ENCODE measurements at regions not wholly inside any gene's neighbourhood (a gene's known extent, or its start where the extent isn't known, plus 50 kb on each side); places are given as distances from the start of the nearest gene placed in this dataset.

DNA sequence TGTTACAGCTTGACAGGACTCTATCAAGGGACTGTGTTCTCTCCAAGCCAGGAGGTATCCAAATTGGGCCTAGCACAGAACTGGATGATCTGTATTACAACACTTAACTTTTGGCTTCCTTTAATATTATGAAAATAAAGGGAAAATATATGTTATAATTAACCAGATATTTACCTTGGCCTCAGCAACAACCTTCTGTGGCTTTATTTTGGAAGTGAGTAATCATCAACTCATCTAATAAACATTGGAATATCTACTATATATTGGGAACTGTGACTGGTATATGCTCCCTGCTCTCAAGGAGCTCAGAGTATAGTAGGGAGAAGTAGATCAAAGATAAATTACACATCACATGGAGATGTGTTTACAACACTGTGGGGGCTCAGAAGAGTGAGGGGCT is 352.2 kb downstream of the METTL15 start:
- Histone ChIP-seq H3K9me2 (replicated peaks; ENCODE audit: low read depth, low read length) (no peaks in the 10 kb centered on the region), H3K4me1 (ENCODE audit: insufficient read depth, low read length, poor library complexity, severe bottlenecking) (no peaks in the 10 kb centered on the region), H3K79me2 (ENCODE audit: insufficient read depth, low read length) (no peaks in the 10 kb centered on the region), H3K4me2 (ENCODE audit: low read depth, low read length, poor library complexity, severe bottlenecking) (no peak overlapping the region), H3K4me3 (ENCODE audit: low read length, poor library complexity, severe bottlenecking) (no peak overlapping the region), H3K27me3 (ENCODE audit: insufficient read depth, low read length, poor library complexity, severe bottlenecking) (no peaks in the 10 kb centered on the region), H3K36me3 (ENCODE audit: insufficient read depth, low read length) (no peaks in the 10 kb centered on the region), H3F3A (ENCODE audit: low read depth) (no peaks in the 10 kb centered on the region), H3K9me3 (ENCODE audit: insufficient read depth, low read depth, low read length) (no peaks in the 10 kb centered on the region), H2AFZ (ENCODE audit: low read length) (no peak overlapping the region), H3K9ac (ENCODE audit: low read depth, low read length, poor library complexity, severe bottlenecking) (no peak overlapping the region), H4K20me1 (ENCODE audit: insufficient read depth, low read length, poor library complexity, severe bottlenecking) (no peaks in the 10 kb centered on the region)
- TF ChIP-seq EZH2phosphoT487 (IDR thresholded peaks at IDR 0.05; ENCODE audit: borderline replicate concordance), result no peak
- TF ChIP-seq CTCF (conservative IDR thresholded peaks at IDR 0.05; ENCODE audit: low read length), result no peak

DNA sequence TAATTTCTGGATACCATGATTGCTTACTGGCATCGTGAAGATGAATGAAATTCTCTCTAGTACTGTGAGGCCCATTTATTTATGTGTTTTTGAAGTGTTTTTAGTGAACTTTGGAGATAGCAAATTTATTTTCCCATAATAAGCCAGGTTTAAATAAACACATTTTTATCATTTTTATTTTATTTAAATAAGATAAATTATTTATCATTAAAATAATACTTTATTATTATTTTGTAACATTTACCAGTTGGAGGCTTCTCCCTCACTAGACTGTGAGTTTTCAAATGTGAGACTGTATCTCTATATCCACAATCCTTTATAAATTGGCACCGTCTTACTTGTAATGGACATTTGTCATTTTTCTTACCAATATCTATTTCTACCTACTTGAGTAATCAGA is 351.7 kb downstream of the METTL15 start:
- Histone ChIP-seq H3K4me1 (ENCODE audit: insufficient read depth, low read length, poor library complexity, severe bottlenecking) (no peaks in the 10 kb centered on the region), H3F3A (ENCODE audit: low read depth) (no peaks in the 10 kb centered on the region), H3K36me3 (ENCODE audit: insufficient read depth, low read length) (no peaks in the 10 kb centered on the region), H3K27me3 (ENCODE audit: insufficient read depth, low read length, poor library complexity, severe bottlenecking) (no peaks in the 10 kb centered on the region), H4K20me1 (ENCODE audit: insufficient read depth, low read length, poor library complexity, severe bottlenecking) (no peaks in the 10 kb centered on the region), H3K4me2 (ENCODE audit: low read depth, low read length, poor library complexity, severe bottlenecking) (no peak overlapping the region), H2AFZ (ENCODE audit: low read length) (no peak overlapping the region), H3K4me3 (ENCODE audit: low read length, poor library complexity, severe bottlenecking) (no peak overlapping the region), H3K9me2 (replicated peaks; ENCODE audit: low read depth, low read length) (0 out of 2 replicates have a peak, but pooled peaks cover under 1% of the 10 kb centered on the region), H3K9me3 (ENCODE audit: insufficient read depth, low read depth, low read length) (no peaks in the 10 kb centered on the region), H3K9ac (ENCODE audit: low read depth, low read length, poor library complexity, severe bottlenecking) (no peak overlapping the region), H3K79me2 (ENCODE audit: insufficient read depth, low read length) (no peaks in the 10 kb centered on the region)
- no peak for TF ChIP-seq CTCF (conservative IDR thresholded peaks at IDR 0.05; ENCODE audit: low read length)
- TF ChIP-seq EZH2phosphoT487 (IDR thresholded peaks at IDR 0.05; ENCODE audit: borderline replicate concordance), result no peak

DNA sequence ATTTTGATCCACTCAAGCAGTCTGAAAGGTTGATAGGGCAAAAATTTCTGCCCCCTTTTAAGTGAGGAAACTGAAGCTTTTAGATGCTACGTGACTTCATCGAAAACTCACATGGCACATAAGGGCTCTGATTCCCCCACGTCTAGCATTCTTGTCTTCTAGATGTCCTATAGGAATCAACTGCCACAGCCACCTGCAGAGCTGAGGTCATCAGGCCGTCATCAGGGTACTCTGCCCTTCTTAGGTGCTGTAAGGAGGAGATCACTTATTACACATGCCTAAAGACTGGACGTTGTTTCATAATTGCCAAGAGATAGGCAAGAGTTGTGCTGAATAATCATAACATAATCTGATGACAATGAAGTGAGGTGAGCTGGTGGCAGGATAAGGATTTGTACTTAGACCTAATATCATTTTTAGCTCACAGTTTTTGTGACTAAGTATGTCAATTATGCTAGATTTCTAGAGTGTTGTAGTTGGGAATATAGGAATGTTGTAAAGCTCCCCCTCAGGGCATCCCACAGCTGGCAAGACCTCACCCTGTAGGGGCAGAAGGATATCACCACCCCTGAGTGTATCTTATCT is 349.4 kb downstream of the METTL15 start:
- no peaks in the 10 kb centered on the region for H4K20me1 ChIP-seq (ENCODE audit: insufficient read depth, low read length, poor library complexity, severe bottlenecking)
- no peaks in the 10 kb centered on the region for H3K27me3 ChIP-seq (ENCODE audit: insufficient read depth, low read length, poor library complexity, severe bottlenecking)
- H3K9me2 ChIP-seq (replicated peaks; ENCODE audit: low read depth, low read length), result 0 out of 2 replicates have a peak, but pooled peaks cover 3% of the 10 kb centered on the region
- H3K79me2 ChIP-seq (ENCODE audit: insufficient read depth, low read length), result no peaks in the 10 kb centered on the region
- no peaks in the 10 kb centered on the region for H3K36me3 ChIP-seq (ENCODE audit: insufficient read depth, low read length)
- no peak overlapping the region for H3K4me3 ChIP-seq (ENCODE audit: low read length, poor library complexity, severe bottlenecking)
- H3K4me2 ChIP-seq (ENCODE audit: low read depth, low read length, poor library complexity, severe bottlenecking), result no peak overlapping the region
- H3F3A ChIP-seq (ENCODE audit: low read depth), result no peaks in the 10 kb centered on the region
- no peak overlapping the region for H2AFZ ChIP-seq (ENCODE audit: low read length)
- H3K4me1 ChIP-seq (ENCODE audit: insufficient read depth, low read length, poor library complexity, severe bottlenecking), result no peaks in the 10 kb centered on the region
- no peak overlapping the region for H3K9ac ChIP-seq (ENCODE audit: low read depth, low read length, poor library complexity, severe bottlenecking)
- TF ChIP-seq EZH2phosphoT487 (IDR thresholded peaks at IDR 0.05; ENCODE audit: borderline replicate concordance), result no peak
- TF ChIP-seq CTCF (conservative IDR thresholded peaks at IDR 0.05; ENCODE audit: low read length), result no peak
- no peaks in the 10 kb centered on the region for H3K9me3 ChIP-seq (ENCODE audit: insufficient read depth, low read depth, low read length)

Measured in Loucy (cell line).